ENCODE measurements at regions not wholly inside any gene's neighbourhood (a gene's known extent, or its start where the extent isn't known, plus 50 kb on each side); places are given as distances from the start of the nearest gene placed in this dataset.

DNA sequence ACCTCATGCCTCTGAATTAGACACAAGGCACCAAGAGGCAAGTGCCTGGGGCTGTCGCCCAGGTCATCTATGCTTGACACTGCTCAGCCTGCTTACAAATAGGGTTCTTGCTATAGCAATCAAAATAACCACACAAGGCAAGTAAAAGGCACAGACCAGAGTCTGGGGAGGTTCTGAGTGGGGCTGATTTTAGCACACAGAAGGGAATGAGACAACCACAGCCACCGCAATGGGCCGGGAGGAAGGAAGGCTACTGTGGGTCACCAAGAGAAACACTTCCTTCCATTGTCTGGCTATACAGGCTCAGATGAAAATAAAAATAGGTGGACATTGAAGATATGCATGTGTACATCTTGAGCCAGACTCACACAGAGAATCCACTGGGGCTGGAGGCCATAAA lies 159.1 kb downstream of the DLEU7 start:
- no peak for TF ChIP-seq ZXDB (tag by site-specific recombination; IDR thresholded peaks at IDR 0.05)
- TF ChIP-seq OSR2 (tag by site-specific recombination; IDR thresholded peaks at IDR 0.05), result no peak
- no peak for TF ChIP-seq CTCF (tag by site-specific recombination; IDR thresholded peaks at IDR 0.05)
- TF ChIP-seq ZNF274 (IDR thresholded peaks at IDR 0.05; ENCODE audit: low read length), result no peak
- no peak for TF ChIP-seq ZNF274 (tag by site-specific recombination; IDR thresholded peaks at IDR 0.05; ENCODE audit: borderline replicate concordance)
- TF ChIP-seq KLF16 (tag by site-specific recombination; IDR thresholded peaks at IDR 0.05), result no peak
- no peak for TF ChIP-seq ZNF837 (tag by site-specific recombination; IDR thresholded peaks at IDR 0.05)
- TF ChIP-seq ZNF350 (tag by site-specific recombination; IDR thresholded peaks at IDR 0.05), result no peak
- TF ChIP-seq ZBTB20 (tag by site-specific recombination; IDR thresholded peaks at IDR 0.05), result no peak
- TF ChIP-seq, protein P1, sequence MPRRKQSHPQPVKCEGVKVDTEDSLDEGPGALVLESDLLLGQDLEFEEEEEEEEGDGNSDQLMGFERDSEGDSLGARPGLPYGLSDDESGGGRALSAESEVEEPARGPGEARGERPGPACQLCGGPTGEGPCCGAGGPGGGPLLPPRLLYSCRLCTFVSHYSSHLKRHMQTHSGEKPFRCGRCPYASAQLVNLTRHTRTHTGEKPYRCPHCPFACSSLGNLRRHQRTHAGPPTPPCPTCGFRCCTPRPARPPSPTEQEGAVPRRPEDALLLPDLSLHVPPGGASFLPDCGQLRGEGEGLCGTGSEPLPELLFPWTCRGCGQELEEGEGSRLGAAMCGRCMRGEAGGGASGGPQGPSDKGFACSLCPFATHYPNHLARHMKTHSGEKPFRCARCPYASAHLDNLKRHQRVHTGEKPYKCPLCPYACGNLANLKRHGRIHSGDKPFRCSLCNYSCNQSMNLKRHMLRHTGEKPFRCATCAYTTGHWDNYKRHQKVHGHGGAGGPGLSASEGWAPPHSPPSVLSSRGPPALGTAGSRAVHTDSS (tag by site-specific recombination; IDR thresholded peaks at IDR 0.05), result no peak
- no peak for TF ChIP-seq MZF1 (tag by site-specific recombination; IDR thresholded peaks at IDR 0.05; ENCODE audit: borderline replicate concordance)

All from HEK293 (cell line).